H9 (cell line): ENCODE measurements at regions not wholly inside any gene's neighbourhood (a gene's known extent, or its start where the extent isn't known, plus 50 kb on each side); places are given as distances from the start of the nearest gene placed in this dataset.

Experiments used
- DNase-seq: peaks from one replicate; pipeline ENCODE4 v3.0.0-alpha.2; 2017
- H2AFZ ChIP-seq: one replicate; pipeline ENCODE4 v1.6.1; 2013; ENCODE audit warnings: mild to moderate bottlenecking, low read length, control low read depth, moderate library complexity
- H2AK5ac ChIP-seq: 2 replicates; pipeline ENCODE4 v1.6.1; 2013; ENCODE audit warnings: low read length, control low read depth, mixed read lengths; ENCODE audit not compliant: insufficient read length
- H2BK120ac ChIP-seq: one replicate; pipeline ENCODE4 v1.6.1; 2013; ENCODE audit warnings: low read depth, mild to moderate bottlenecking, low read length, control low read depth, inconsistent platforms; ENCODE audit not compliant: poor library complexity, severe bottlenecking
- H2BK12ac ChIP-seq: 2 replicates; pipeline ENCODE4 v1.6.1; 2013; ENCODE audit warnings: low read length, control low read depth, mixed read lengths, low read depth; ENCODE audit not compliant: insufficient read length
- H2BK15ac ChIP-seq: 2 replicates; pipeline ENCODE4 v1.6.1; 2013; ENCODE audit warnings: low read depth, low read length, control low read depth
- H2BK20ac ChIP-seq: one replicate; pipeline ENCODE4 v1.6.1; 2013; ENCODE audit warnings: low read depth, mild to moderate bottlenecking, low read length, control low read depth, inconsistent platforms; ENCODE audit not compliant: poor library complexity, severe bottlenecking
- H2BK5ac ChIP-seq: 2 replicates; pipeline ENCODE4 v1.6.1; 2013; ENCODE audit warnings: low read length, control low read depth, mixed read lengths; ENCODE audit not compliant: insufficient read length
- H3K14ac ChIP-seq: 2 replicates; pipeline ENCODE4 v1.6.1; 2013; ENCODE audit warnings: low read length, control low read depth; ENCODE audit not compliant: insufficient read depth
- H3K18ac ChIP-seq: 2 replicates; pipeline ENCODE4 v1.6.1; 2013; ENCODE audit warnings: low read depth, mild to moderate bottlenecking, mixed read lengths, low read length, control low read depth; ENCODE audit not compliant: insufficient read length
- H3K23ac ChIP-seq: 2 replicates; pipeline ENCODE4 v1.6.1; 2013; ENCODE audit warnings: low read length, control low read depth, mixed read lengths, low read depth; ENCODE audit not compliant: insufficient read length
- H3K23me2 ChIP-seq: 2 replicates; pipeline ENCODE4 v1.6.1; 2013; ENCODE audit warnings: low read depth, mild to moderate bottlenecking, mixed read lengths, low read length, control low read depth; ENCODE audit not compliant: insufficient read length, poor library complexity, severe bottlenecking
- H3K27ac ChIP-seq: 2 replicates; pipeline ENCODE4 v1.5.1; 2013; ENCODE audit warnings: low read length, control low read depth, mixed read lengths, low read depth; ENCODE audit not compliant: insufficient read length
- H3K27me3 ChIP-seq: 2 replicates; pipeline ENCODE4 v1.6.1; 2013; ENCODE audit warnings: low read length, control low read depth, inconsistent platforms; ENCODE audit not compliant: insufficient read depth
- H3K4ac ChIP-seq: 2 replicates; pipeline ENCODE4 v1.6.1; 2013; ENCODE audit warnings: low read depth, mild to moderate bottlenecking, control low read depth, inconsistent platforms, low read length, moderate library complexity
- H3K4me1 ChIP-seq: 2 replicates; pipeline ENCODE4 v1.6.1; 2013; ENCODE audit warnings: low read length, control low read depth, inconsistent platforms; ENCODE audit not compliant: insufficient read depth
- H3K4me2 ChIP-seq: 2 replicates; pipeline ENCODE4 v1.6.1; 2013; ENCODE audit warnings: low read length, control low read depth, mixed read lengths; ENCODE audit not compliant: insufficient read length, insufficient read depth
- H3K56ac ChIP-seq: 2 replicates; pipeline ENCODE4 v1.6.1; 2013; ENCODE audit warnings: low read depth, mild to moderate bottlenecking, mixed read lengths, low read length, control low read depth; ENCODE audit not compliant: insufficient read length
- H3K79me1 ChIP-seq: 2 replicates; pipeline ENCODE4 v1.6.1; 2013; ENCODE audit warnings: low read depth, mild to moderate bottlenecking, moderate library complexity, low read length, control low read depth, inconsistent platforms; ENCODE audit not compliant: insufficient read depth, poor library complexity, severe bottlenecking
- H3K79me2 ChIP-seq: 2 replicates; pipeline ENCODE4 v1.6.1; 2013; ENCODE audit warnings: low read length, control low read depth, inconsistent platforms; ENCODE audit not compliant: insufficient read depth
- H3K9ac ChIP-seq: 2 replicates; pipeline ENCODE4 v1.6.1; 2013; ENCODE audit warnings: low read length, control low read depth, mixed read lengths; ENCODE audit not compliant: insufficient read length; ENCODE audit errors: extremely low read depth
- H3K9me3 ChIP-seq: one replicate; pipeline ENCODE4 v1.6.1; 2013; ENCODE audit warnings: low read depth, low read length, inconsistent platforms; ENCODE audit not compliant: control insufficient read depth
- H3T11ph ChIP-seq: one replicate; pipeline ENCODE4 v1.6.1; 2013; ENCODE audit warnings: mild to moderate bottlenecking, low read length, control low read depth, inconsistent platforms
- H4K20me1 ChIP-seq: one replicate; pipeline ENCODE4 v1.6.1; 2013; ENCODE audit not compliant: control insufficient read depth, insufficient read length, insufficient read depth
- H4K5ac ChIP-seq: 2 replicates; pipeline ENCODE4 v1.6.1; 2013; ENCODE audit warnings: low read depth, mild to moderate bottlenecking, mixed read lengths, low read length, control low read depth; ENCODE audit not compliant: insufficient read length
- H4K8ac ChIP-seq: replicated peaks from 2 replicates; pipeline ENCODE4 v1.6.1; 2013; ENCODE audit warnings: low read length, control low read depth, mixed read lengths, low read depth; ENCODE audit not compliant: insufficient read length
- H4K91ac ChIP-seq: 2 replicates; pipeline ENCODE4 v1.6.1; 2013; ENCODE audit warnings: low read depth, mild to moderate bottlenecking, moderate library complexity, mixed read lengths, low read length, control low read depth; ENCODE audit not compliant: insufficient read length
- H3K27ac Mint-ChIP-seq, 3 experiments: 2 replicates in 2 of 3; 3 replicates in 1 of 3; pipeline ENCODE4 v1.8.0; 2020 to 2021; ENCODE audit warnings: mixed read lengths in 3 of 3, mild to moderate bottlenecking in 1 of 3, moderate library complexity in 1 of 3
- H3K27me3 Mint-ChIP-seq: 2 replicates; pipeline ENCODE4 v1.8.0; 2021; ENCODE audit warnings: low read depth, mild to moderate bottlenecking, moderate library complexity, mixed read lengths
- H3K36me3 Mint-ChIP-seq, 3 experiments: 2 replicates in 2 of 3; 3 replicates in 1 of 3; pipeline ENCODE4 v1.8.0; 2020 to 2021; ENCODE audit warnings: low read depth in 3 of 3, mixed read lengths in 3 of 3; ENCODE audit not compliant: insufficient read depth in 1 of 3
- H3K4me1 Mint-ChIP-seq, 2 experiments: 2 replicates each; pipeline ENCODE4 v1.8.0; 2020; ENCODE audit warnings: mixed read lengths in 2 of 2
- H3K4me3 Mint-ChIP-seq, 2 experiments: 2 replicates in 1 of 2; 3 replicates in 1 of 2; pipeline ENCODE4 v1.8.0; 2020 to 2021; ENCODE audit warnings: mild to moderate bottlenecking in 2 of 2, mixed read lengths in 2 of 2, moderate library complexity in 1 of 2
- H3K9me3 Mint-ChIP-seq, 2 experiments: 2 replicates in 1 of 2; 3 replicates in 1 of 2; pipeline ENCODE4 v1.8.0; 2020; ENCODE audit warnings: mild to moderate bottlenecking in 2 of 2, mixed read lengths in 2 of 2, moderate library complexity in 1 of 2
- CTCF ChIP-seq: fragments of 200-600 bp; sonication (generic); conservative IDR thresholded peaks from 3 replicates; pipeline ENCODE4 v1.8.0; 2021; ENCODE audit warnings: antibody characterized with exemption, mild to moderate bottlenecking
- WGBS: extraction: QIAGEN DNeasy Blood & Tissue Kit; methylation state at CpG from one replicate; pipeline ENCODE4 v1.1.7; 2013; ENCODE audit warnings: missing lambda C conversion rate, low lambda C conversion rate, mixed read lengths; ENCODE audit not compliant: insufficient read length; ENCODE audit errors: extremely low coverage; 5-methylcytosine and 5-hydroxymethylcytosine counted together

DNA sequence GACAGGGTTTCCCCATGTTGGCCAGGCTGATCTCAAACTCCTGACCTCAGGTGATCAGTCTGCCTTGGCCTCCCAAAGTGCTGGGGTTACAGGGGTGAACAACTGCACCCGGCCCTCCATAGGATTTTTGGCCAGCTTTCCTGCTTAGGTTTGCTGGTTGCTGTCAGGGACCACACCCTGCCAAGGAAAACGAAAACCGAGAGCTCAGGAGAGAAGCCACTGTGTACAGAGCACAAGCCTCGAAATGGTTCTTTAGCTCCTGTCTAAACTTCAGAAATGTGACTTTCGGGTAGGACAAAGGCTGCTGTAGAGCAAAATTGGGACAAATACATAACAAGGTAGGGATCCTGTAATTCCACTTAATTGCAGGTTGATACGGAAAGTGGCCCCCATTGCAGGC lies 146.3 kb upstream of the ATP6AP2 start:
- Mint-ChIP-seq H3K27me3 (peaks cover 1% of the 10 kb centered on the region), H3K4me3 (peak overlapping the region in 1 of 2 experiments; percentile 17; a peak in 1 of 5 replicates), H3K9me3 (peaks cover 82 to 83% of the 10 kb centered on the region in 2 experiments), H3K4me1 (peaks cover 13 to 14% of the 10 kb centered on the region in 2 experiments), H3K27ac (0 out of 7 replicates have a peak overlapping the region, but pooled peaks of 1 of the 3 experiments have one; percentile 18), H3K36me3 (peaks cover 5 to 25% (median 22%) of the 10 kb centered on the region in 3 experiments)
- H3K79me1 ChIP-seq, result no peaks in the 10 kb centered on the region
- H2AK5ac ChIP-seq, result no peak overlapping the region
- H3K27ac ChIP-seq, result no peak overlapping the region
- H3K4ac ChIP-seq, result no peak overlapping the region
- TF ChIP-seq CTCF, result no peak
- peak overlapping the region; percentile 80 for H3T11ph ChIP-seq
- no peaks in the 10 kb centered on the region for H3K23me2 ChIP-seq
- H3K4me1 ChIP-seq, result peaks cover 8% of the 10 kb centered on the region; the same call in 1 of the 2 replicates
- no peak overlapping the region for H2BK15ac ChIP-seq
- H3K4me2 ChIP-seq, result no peak overlapping the region
- H2BK120ac ChIP-seq, result no peak overlapping the region
- no peaks in the 10 kb centered on the region for H4K20me1 ChIP-seq
- H3K79me2 ChIP-seq, result no peaks in the 10 kb centered on the region
- no peak overlapping the region for H2BK5ac ChIP-seq
- H3K56ac ChIP-seq, result no peak overlapping the region
- H2AFZ ChIP-seq, result no peak overlapping the region
- no peak for DNase-seq
- no peak overlapping the region for H3K9ac ChIP-seq
- no peaks in the 10 kb centered on the region for H3K9me3 ChIP-seq
- peak overlapping the region; percentile 8; the same call in 1 of the 2 replicates for H3K14ac ChIP-seq
- H2BK20ac ChIP-seq, result no peak overlapping the region
- H3K23ac ChIP-seq, result no peak overlapping the region
- H4K5ac ChIP-seq, result no peak overlapping the region
- no peaks in the 10 kb centered on the region for H3K27me3 ChIP-seq
- H4K8ac ChIP-seq, result no peak overlapping the region
- H4K91ac ChIP-seq, result no peak overlapping the region
- H2BK12ac ChIP-seq, result peak overlapping the region; percentile 60
- no peak overlapping the region for H3K18ac ChIP-seq
- WGBS, result no CpG with 5 or more reads among the region's 6 CpGs
